OCI-LY7 (cell line): ENCODE measurements at regions not wholly inside any gene's neighbourhood (a gene's known extent, or its start where the extent isn't known, plus 50 kb on each side); places are given as distances from the start of the nearest gene placed in this dataset.

Source experiments
- CTCF ChIP-seq: fragments of 200-600 bp; sonication (generic); conservative IDR thresholded peaks from 2 replicates; pipeline ENCODE4 v1.5.1; 2014; ENCODE audit warnings: mild to moderate bottlenecking, antibody characterized with exemption, low read length, moderate library complexity, mixed read lengths
- EZH2phosphoT487 ChIP-seq: fragments of 200-600 bp; sonication (generic); IDR thresholded peaks from 2 replicates; pipeline ENCODE4 v1.6.1; 2018; ENCODE audit warnings: low read depth, borderline replicate concordance, mild to moderate bottlenecking, mixed run types, antibody characterized with exemption, low read length, moderate library complexity, mixed read lengths

DNA sequence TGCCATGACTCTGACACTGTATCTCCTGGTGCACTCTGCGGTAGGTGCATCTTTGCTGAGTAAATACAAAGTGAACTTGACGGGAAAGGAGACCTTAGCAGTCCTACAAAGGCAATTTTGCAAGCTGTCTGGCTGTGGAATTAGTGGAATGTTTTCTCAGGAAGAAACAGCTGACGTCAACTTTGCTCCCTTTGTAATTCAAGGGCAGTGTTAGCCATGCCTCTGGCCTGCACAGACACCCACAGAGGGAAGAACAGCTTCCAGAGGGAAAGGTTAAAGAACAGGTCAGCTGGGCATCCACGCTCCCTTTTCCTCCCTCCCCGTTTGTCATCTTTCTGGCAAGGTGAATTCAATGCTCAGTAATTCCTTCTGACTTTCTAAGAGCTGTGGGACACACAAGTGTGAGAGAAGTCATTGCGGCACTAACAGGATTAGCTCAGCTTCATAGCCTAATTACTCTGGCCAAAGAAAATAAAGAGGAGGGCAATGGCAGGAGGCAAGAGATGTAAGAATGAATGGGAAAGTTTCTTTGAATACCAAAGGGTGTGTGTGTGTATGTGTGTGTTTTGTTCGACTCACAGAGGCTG lies 476.9 kb upstream of the GOT2 start:
- no peak for TF ChIP-seq CTCF
- TF ChIP-seq EZH2phosphoT487, result no peak
